Fibroblast of villous mesenchyme (primary cell): ENCODE measurements at regions not wholly inside any gene's neighbourhood (a gene's known extent, or its start where the extent isn't known, plus 50 kb on each side); places are given as distances from the start of the nearest gene placed in this dataset.

Experiments used
- DNase-seq: peaks from one replicate; pipeline ENCODE4 v3.0.0-alpha.2; 2010; ENCODE audit warnings: low read depth
- H3K4me3 ChIP-seq: 2 replicates; pipeline ENCODE4 v1.5.1; 2011; ENCODE audit warnings: low read depth, mild to moderate bottlenecking, low read length
- TF ChIP-seq, protein P1 (sequence below): IDR thresholded peaks from 2 replicates; pipeline ENCODE4 v1.5.1; 2012; ENCODE audit warnings: low read depth, mild to moderate bottlenecking, low read length; ENCODE audit not compliant: insufficient read depth

DNA sequence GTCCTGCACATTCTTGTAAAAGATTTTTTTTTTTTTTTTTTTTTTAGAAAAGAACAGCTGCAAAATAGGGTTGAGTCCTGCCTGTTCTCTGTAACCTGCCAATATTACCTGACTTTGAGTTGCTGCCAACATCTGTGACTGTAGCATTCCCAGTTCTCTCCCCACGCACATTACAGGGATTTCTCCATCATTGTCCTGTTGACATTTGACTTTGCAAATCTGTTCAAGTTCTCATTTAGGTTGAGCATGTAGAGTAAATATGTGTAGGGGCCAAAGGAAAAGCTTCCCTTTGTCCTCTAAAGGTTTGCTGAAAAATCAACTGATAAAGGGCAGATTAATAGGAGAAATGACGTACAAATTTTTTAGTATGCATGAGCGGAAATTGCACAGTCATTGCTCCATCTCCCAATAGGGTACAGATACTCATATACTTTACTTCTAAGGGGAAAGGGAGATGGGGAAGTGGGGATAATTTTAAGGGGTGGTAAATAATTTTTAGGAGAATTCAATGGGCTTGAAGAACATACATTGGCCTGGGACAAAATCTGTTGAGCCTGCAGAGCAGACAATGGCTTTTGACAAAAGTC lies 385.5 kb downstream of the PIK3C3 start:
- no peak for DNase-seq
- no peak overlapping the region for H3K4me3 ChIP-seq
- TF ChIP-seq, protein P1, sequence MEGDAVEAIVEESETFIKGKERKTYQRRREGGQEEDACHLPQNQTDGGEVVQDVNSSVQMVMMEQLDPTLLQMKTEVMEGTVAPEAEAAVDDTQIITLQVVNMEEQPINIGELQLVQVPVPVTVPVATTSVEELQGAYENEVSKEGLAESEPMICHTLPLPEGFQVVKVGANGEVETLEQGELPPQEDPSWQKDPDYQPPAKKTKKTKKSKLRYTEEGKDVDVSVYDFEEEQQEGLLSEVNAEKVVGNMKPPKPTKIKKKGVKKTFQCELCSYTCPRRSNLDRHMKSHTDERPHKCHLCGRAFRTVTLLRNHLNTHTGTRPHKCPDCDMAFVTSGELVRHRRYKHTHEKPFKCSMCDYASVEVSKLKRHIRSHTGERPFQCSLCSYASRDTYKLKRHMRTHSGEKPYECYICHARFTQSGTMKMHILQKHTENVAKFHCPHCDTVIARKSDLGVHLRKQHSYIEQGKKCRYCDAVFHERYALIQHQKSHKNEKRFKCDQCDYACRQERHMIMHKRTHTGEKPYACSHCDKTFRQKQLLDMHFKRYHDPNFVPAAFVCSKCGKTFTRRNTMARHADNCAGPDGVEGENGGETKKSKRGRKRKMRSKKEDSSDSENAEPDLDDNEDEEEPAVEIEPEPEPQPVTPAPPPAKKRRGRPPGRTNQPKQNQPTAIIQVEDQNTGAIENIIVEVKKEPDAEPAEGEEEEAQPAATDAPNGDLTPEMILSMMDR: no peak

DNA sequence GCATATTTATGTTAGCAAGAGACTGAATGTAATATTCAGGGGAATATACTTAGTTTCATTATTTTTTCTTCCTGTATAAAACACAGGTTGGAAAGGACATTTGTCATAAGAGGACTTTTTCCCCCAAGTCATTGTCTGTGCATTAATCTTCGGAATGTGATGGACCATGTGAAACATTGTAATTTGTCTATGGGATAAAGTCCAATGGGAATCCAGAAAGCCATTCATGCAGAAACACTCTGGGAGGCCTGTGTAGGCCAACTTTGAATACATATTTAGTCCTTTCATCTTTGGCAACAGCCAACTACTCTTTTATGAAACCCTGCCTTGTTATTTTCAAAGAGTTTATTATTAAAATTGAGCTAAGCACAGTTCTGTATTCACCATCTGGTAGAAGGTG lies 386.4 kb downstream of the PIK3C3 start:
- TF ChIP-seq, protein P1: no peak
- DNase-seq: no peak
- H3K4me3 ChIP-seq: no peak overlapping the region

- DNase-seq: no peak
- TF ChIP-seq, protein P1: no peak
- no peak overlapping the region for H3K4me3 ChIP-seq
These were observed 393.7 kb downstream of the PIK3C3 start for GRCh38 chr18:42348722-42349121.

- no peak overlapping the region for H3K4me3 ChIP-seq
- no peak for DNase-seq
- TF ChIP-seq, protein P1: no peak
These were observed 396.4 kb downstream of the PIK3C3 start for GRCh38 chr18:42351455-42351854.

DNA sequence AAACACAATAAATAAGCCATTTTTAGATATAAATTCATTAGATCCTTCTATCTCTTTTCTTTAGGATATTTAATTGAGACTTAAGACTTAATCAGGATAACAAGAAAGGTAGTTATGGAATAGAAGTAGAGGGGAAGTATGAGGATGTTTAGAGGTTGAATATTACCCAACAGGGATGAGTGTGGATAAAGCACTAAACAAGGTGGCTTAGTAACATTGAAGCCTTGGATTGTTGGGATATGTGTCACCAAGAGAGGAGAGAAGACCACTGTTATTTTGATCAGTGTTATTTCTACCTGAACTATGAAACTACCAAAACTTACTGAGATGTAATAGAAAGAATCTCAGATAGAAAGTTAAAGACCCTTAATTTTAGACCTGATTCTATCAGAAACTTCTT lies 405.7 kb downstream of the PIK3C3 start:
- TF ChIP-seq, protein P1: no peak
- DNase-seq: no peak
- H3K4me3 ChIP-seq: no peak overlapping the region

DNA sequence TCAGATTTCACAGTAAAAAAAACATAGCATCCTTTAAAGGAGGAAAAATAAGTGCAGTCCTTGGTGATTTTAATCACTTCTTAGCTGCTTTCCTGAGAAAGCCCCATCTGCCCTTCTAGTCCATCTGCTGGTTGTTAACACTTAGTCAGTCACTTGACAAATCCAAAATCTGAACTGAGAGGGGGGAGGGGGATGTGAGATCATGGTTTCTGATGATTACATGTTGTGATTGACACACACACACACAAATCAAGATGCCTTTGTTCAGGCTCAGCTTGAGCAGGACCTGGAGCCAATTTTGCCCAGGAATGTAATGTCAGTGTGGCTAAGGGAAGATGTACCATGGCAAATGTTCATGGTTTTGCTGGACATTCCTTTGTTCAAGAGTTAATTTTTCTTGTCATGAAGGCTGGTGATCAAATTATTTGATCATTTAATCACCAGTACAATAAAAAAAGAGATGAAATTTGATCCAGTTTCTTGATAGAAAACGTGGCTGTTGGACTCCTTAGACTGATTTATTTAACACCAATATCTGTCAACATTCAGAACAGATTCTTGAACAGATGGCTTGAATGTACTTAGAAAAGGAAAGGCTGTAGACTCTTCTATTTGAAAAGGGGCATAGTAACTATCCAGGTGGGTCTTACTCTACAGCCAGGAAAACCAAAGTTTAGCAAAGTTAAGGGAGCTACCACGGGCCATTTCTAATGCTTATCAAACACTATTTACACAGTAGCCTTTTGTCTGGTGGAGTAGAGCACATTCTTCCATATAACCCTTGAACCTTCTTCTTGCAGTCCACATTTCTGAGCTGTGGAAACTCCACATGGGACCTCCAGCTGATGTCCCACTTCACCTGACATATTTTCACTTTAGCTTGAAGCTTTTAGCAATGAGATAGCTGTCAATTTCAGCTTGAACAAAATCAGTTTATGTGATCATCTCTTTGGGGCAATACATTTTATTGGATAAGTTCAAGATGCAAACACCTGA lies 408.7 kb downstream of the PIK3C3 start:
- H3K4me3 ChIP-seq: no peak overlapping the region
- DNase-seq: no peak

More for the DNA sequence above, 408.7 kb downstream of the PIK3C3 start:
- TF ChIP-seq, protein P1: no peak
